ENCODE measurements at regions not wholly inside any gene's neighbourhood (a gene's known extent, or its start where the extent isn't known, plus 50 kb on each side); places are given as distances from the start of the nearest gene placed in this dataset.

- H3K4me1 ChIP-seq: peaks cover 0 to 14% (median 0%) of the 10 kb centered on the region in 4 donors
- intact Hi-C loops (cut with DNase I; ENCODE audit: low total_unique reads): no loop called here
- TF ChIP-seq CTCF (IDR thresholded peaks at IDR 0.05): no peak
- no peaks in the 10 kb centered on the region for H3K9me3 ChIP-seq
- H3K27me3 ChIP-seq: no peaks in the 10 kb centered on the region
- H3K36me3 ChIP-seq: no peaks in the 10 kb centered on the region
- no peak overlapping the region for H3K27ac ChIP-seq
- DNase-seq: no peak
- no peak overlapping the region for H3K4me3 ChIP-seq
Measured at GRCh38 chr6:113420290-113420689, 436.9 kb upstream of the MARCKS start.

GRCh38 chr6:113421997-113422396, 435.1 kb upstream of the MARCKS start:
- no peak for TF ChIP-seq CTCF (IDR thresholded peaks at IDR 0.05)
- no peaks in the 10 kb centered on the region for H3K4me1 ChIP-seq
- DNase-seq: no peak
- H3K9me3 ChIP-seq: no peaks in the 10 kb centered on the region
- intact Hi-C loops (cut with DNase I; ENCODE audit: low total_unique reads): no loop called here
- no peak overlapping the region for H3K27ac ChIP-seq
- H3K4me3 ChIP-seq: no peak overlapping the region
- no peaks in the 10 kb centered on the region for H3K36me3 ChIP-seq
- H3K27me3 ChIP-seq: no peaks in the 10 kb centered on the region

- no peak for TF ChIP-seq CTCF (IDR thresholded peaks at IDR 0.05)
- no peak for DNase-seq
- Histone ChIP-seq H3K9me3 (no peaks in the 10 kb centered on the region), H3K4me3 (no peak overlapping the region), H3K36me3 (no peaks in the 10 kb centered on the region), H3K27ac (no peak overlapping the region), H3K27me3 (no peaks in the 10 kb centered on the region), H3K4me1 (no peaks in the 10 kb centered on the region)
- intact Hi-C loops (cut with DNase I; ENCODE audit: low total_unique reads): no loop called here
Measured at GRCh38 chr6:113423956-113424355, 433.2 kb upstream of the MARCKS start.

GRCh38 chr6:113425977-113426660, 431.0 kb upstream of the MARCKS start:
- intact Hi-C loops (cut with DNase I; ENCODE audit: low total_unique reads): no loop called here
- no peak overlapping the region for H3K27ac ChIP-seq
- no peaks in the 10 kb centered on the region for H3K27me3 ChIP-seq
- H3K9me3 ChIP-seq: no peaks in the 10 kb centered on the region
- H3K4me1 ChIP-seq: no peaks in the 10 kb centered on the region
- H3K4me3 ChIP-seq: no peak overlapping the region
- no peaks in the 10 kb centered on the region for H3K36me3 ChIP-seq
- DNase-seq: no peak
- no peak for TF ChIP-seq CTCF (IDR thresholded peaks at IDR 0.05)

GRCh38 chr6:113427617-113428016, 429.5 kb upstream of the MARCKS start:
- Histone ChIP-seq H3K9me3 (no peaks in the 10 kb centered on the region), H3K4me1 (peaks cover 0 to 4% (median 2%) of the 10 kb centered on the region in 4 donors), H3K36me3 (no peaks in the 10 kb centered on the region), H3K27me3 (no peaks in the 10 kb centered on the region), H3K27ac (no peak overlapping the region), H3K4me3 (no peak overlapping the region)
- intact Hi-C loops (cut with DNase I; ENCODE audit: low total_unique reads): no loop called here
- no peak for DNase-seq
- TF ChIP-seq CTCF (IDR thresholded peaks at IDR 0.05): no peak

GRCh38 chr6:113428702-113429101, 428.4 kb upstream of the MARCKS start:
- Histone ChIP-seq H3K4me1 (peaks cover 0 to 15% (median 10%) of the 10 kb centered on the region in 4 donors), H3K9me3 (no peaks in the 10 kb centered on the region), H3K36me3 (no peaks in the 10 kb centered on the region), H3K27me3 (no peaks in the 10 kb centered on the region), H3K27ac (no peak overlapping the region), H3K4me3 (no peak overlapping the region)
- TF ChIP-seq CTCF (IDR thresholded peaks at IDR 0.05): no peak
- intact Hi-C loops (cut with DNase I; ENCODE audit: low total_unique reads): no loop called here
- no peak for DNase-seq

Data from tibial artery (tissue), 4 donors.